Stimulated activated memory B cell treated with anti-CD40 and anti-IgM and Interleukin-4, amounts not matched to agents 10 μg/mL and 1 μg/mL and 100 μg/mL, for 72 hours (primary cell): ENCODE measurements at regions not wholly inside any gene's neighbourhood (a gene's known extent, or its start where the extent isn't known, plus 50 kb on each side); places are given as distances from the start of the nearest gene placed in this dataset.
"Not testable (repeated sequence)": the region's sequence is repeated elsewhere in the genome, so short reads cannot be mapped to it uniquely, and the experiment has no call there.

Experiments
- ATAC-seq: fragments of 150-1000 bp; cut with Tn5 transposase; 2 replicates; pipeline ENCODE4 v1.10.0; 2021
- H3K27ac Mint-ChIP-seq: one replicate; pipeline ENCODE4 v1.8.0; 2022; ENCODE audit warnings: mild to moderate bottlenecking, mixed read lengths
- H3K27me3 Mint-ChIP-seq: one replicate; pipeline ENCODE4 v1.8.0; 2022; ENCODE audit warnings: mixed read lengths
- H3K36me3 Mint-ChIP-seq: one replicate; pipeline ENCODE4 v1.8.0; 2022; ENCODE audit warnings: mixed read lengths
- H3K4me1 Mint-ChIP-seq: one replicate; pipeline ENCODE4 v1.8.0; 2022; ENCODE audit warnings: mixed read lengths
- H3K4me3 Mint-ChIP-seq: one replicate; pipeline ENCODE4 v1.8.0; 2022; ENCODE audit warnings: mild to moderate bottlenecking, moderate library complexity, mixed read lengths
- H3K9me3 Mint-ChIP-seq: one replicate; pipeline ENCODE4 v1.8.0; 2022; ENCODE audit warnings: mixed read lengths

- no peaks in the 10 kb centered on the region for H3K36me3 Mint-ChIP-seq
- ATAC-seq = no peak
- peaks cover 7% of the 10 kb centered on the region for H3K4me1 Mint-ChIP-seq
- no peak overlapping the region for H3K27ac Mint-ChIP-seq
- H3K27me3 Mint-ChIP-seq = peaks cover 2% of the 10 kb centered on the region
- H3K4me3 Mint-ChIP-seq = no peak overlapping the region
- H3K9me3 Mint-ChIP-seq = no peaks in the 10 kb centered on the region
These were observed 512.4 kb downstream of the TNS3 start for GRCh38 chr7:47069385-47070076.

GRCh38 chr7:47066976-47067614 is 514.8 kb downstream of the TNS3 start:
- no peak overlapping the region for H3K27ac Mint-ChIP-seq
- no peak for ATAC-seq
- peaks cover under 1% of the 10 kb centered on the region for H3K4me1 Mint-ChIP-seq
- H3K4me3 Mint-ChIP-seq = no peak overlapping the region
- H3K36me3 Mint-ChIP-seq = no peaks in the 10 kb centered on the region
- peaks cover 10% of the 10 kb centered on the region for H3K27me3 Mint-ChIP-seq
- H3K9me3 Mint-ChIP-seq = no peaks in the 10 kb centered on the region

DNA sequence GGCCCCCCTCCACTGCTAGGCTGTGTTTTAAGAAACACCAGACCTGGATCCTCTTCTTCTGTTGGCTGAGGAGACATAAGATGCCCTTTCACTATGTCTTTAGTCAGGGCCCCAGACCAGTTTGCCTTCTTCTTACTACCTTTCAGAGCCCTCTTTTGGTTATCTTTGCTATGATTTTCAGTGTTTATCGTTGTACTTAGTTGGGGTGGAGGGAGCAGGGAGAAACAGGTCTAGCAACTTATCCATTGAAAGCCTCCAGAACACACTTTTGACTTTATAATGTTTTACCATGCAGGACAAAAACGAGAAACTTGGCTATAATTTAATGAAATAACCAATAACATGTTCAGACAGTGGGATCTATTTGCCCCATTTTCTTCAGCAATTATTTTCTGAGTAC is 525.2 kb downstream of the TNS3 start:
- no peak overlapping the region for H3K4me3 Mint-ChIP-seq
- H3K9me3 Mint-ChIP-seq = peaks cover 3% of the 10 kb centered on the region
- H3K36me3 Mint-ChIP-seq = no peaks in the 10 kb centered on the region
- no peak for ATAC-seq
- H3K4me1 Mint-ChIP-seq = no peaks in the 10 kb centered on the region
- peaks cover 11% of the 10 kb centered on the region for H3K27me3 Mint-ChIP-seq
- H3K27ac Mint-ChIP-seq = no peak overlapping the region

- H3K36me3 Mint-ChIP-seq, H3K4me3 Mint-ChIP-seq, H3K9me3 Mint-ChIP-seq, H3K4me1 Mint-ChIP-seq, H3K27ac Mint-ChIP-seq: not testable (repeated sequence)
- peak; percentile 44 for ATAC-seq
- H3K27me3 Mint-ChIP-seq = peaks cover 11% of the 10 kb centered on the region
These were observed 529.2 kb downstream of the TNS3 start for GRCh38 chr7:47052541-47053208.

DNA sequence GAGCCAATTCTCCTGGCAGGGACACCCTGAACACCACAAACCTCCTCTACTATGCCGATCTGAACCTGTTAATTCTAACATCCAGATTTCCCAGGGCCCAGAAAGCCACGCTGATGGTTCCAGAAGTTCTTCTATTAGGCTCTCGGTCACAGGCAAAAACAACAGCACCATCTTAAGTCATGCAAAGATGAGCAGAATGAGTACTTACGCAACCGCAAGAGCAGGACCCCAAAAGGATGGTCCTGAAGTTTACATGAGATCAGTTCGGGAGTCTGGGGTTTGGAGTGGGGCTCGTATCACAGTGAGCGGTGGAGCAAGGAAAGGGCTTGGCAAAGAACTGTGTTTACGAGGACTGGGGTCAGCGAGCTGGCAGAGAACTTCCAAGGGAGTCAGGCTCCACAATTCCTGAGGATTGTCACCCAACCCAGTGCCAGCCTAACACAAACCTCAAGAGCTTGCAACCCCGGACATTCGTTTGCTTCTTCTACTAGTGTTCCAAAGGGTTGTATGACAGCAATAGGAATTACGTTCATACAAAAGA is 532.6 kb downstream of the TNS3 start:
- Mint-ChIP-seq H3K27ac (no peak overlapping the region), H3K4me3 (no peak overlapping the region), H3K36me3 (no peaks in the 10 kb centered on the region), H3K27me3 (peaks cover 11% of the 10 kb centered on the region), H3K4me1 (no peaks in the 10 kb centered on the region), H3K9me3 (peaks cover 3% of the 10 kb centered on the region)
- no peak for ATAC-seq

DNA sequence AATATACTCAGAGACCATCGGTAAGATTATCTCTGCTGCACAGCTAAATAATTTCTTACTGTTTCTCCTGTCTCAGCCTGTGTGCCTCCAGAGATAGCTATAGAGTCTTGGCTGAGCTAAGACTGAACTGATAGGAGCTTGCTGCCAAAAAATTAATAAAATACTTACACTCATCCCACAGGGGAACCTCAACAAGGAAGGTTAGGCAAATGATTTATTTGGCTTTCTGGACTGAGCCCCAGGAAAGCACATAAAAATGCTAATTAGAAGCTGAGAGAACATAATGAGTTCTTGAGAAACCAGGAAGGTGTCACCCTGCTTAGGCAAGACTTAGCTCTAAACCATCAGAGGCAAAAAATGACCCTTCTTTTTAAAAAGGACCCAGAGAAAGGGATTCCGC is 534.5 kb downstream of the TNS3 start:
- Mint-ChIP-seq H3K4me1 (no peaks in the 10 kb centered on the region), H3K27ac (no peak overlapping the region), H3K27me3 (no peaks in the 10 kb centered on the region), H3K9me3 (no peaks in the 10 kb centered on the region), H3K4me3 (no peak overlapping the region), H3K36me3 (no peaks in the 10 kb centered on the region)
- no peak for ATAC-seq

DNA sequence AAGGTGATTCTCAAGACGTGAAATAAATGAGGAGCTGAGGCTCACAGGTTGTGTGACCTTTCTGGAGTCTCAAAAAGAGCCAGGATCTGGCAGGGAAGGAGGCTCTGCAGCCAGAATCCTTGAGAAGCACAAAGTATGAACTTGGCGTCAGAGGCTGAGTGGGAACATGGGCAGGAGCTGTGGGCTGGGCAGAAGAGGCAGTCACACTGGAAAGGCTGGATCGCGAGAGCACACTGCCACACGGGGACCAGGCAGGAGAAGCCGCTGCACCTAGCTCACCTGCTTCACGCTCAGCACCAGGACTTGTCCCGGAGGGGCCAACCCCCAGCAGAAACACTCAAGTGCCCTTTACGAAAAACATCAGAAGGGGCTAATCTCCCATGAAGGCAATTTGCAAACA is 535.0 kb downstream of the TNS3 start:
- H3K27me3 Mint-ChIP-seq = no peaks in the 10 kb centered on the region

DNA sequence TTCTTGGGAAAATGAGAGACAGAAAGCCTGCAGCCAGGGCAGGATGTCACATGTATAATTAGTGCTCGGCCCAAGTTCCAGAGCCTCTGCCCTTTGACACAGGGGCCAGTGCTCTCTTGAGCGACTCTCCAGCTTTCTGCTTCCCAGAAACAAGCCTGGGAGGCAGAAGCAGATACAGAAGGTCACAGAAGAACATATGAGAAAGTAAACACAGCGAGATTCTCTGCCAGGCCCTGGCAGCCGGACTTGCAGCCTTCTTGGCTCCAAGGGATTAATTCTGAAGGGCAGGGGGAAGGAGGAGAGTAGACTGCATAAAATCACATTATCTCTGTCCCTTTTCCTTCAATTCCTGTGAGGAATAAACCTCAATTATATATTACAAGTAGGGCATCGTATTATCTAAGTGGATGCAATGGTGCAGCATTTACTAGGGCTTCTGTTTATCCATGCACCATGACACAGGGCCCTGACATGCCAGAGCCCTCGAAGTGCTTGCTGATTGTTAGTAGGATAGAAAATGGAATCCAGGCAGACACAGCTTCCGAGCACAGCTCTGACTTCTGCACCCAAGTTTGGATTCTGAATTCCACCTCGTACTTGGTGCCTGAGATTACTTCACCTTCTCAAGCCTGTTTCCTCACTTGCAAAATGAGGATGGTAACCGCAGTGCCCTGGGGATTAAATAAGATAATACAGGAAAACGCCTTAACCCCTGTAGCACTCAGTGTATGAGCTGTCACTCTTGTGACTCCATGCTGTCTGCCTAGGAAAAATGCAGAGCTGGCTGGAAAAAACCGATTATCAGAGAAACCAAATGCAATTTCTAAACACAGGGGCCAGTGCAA is 536.5 kb downstream of the TNS3 start:
- Mint-ChIP-seq H3K4me3 (no peak overlapping the region), H3K27ac (no peak overlapping the region), H3K4me1 (no peaks in the 10 kb centered on the region), H3K36me3 (no peaks in the 10 kb centered on the region), H3K9me3 (no peaks in the 10 kb centered on the region), H3K27me3 (no peaks in the 10 kb centered on the region)
- no peak for ATAC-seq

More for the DNA sequence above, 535.0 kb downstream of the TNS3 start:
- Mint-ChIP-seq H3K9me3 (no peaks in the 10 kb centered on the region), H3K27ac (no peak overlapping the region), H3K4me3 (no peak overlapping the region), H3K36me3 (no peaks in the 10 kb centered on the region), H3K4me1 (no peaks in the 10 kb centered on the region)
- ATAC-seq = no peak

GRCh38 chr7:47044625-47045024 is 537.3 kb downstream of the TNS3 start:
- Mint-ChIP-seq H3K27ac (no peak overlapping the region), H3K9me3 (no peaks in the 10 kb centered on the region), H3K27me3 (no peaks in the 10 kb centered on the region), H3K36me3 (no peaks in the 10 kb centered on the region), H3K4me3 (no peak overlapping the region), H3K4me1 (no peaks in the 10 kb centered on the region)
- no peak for ATAC-seq

- Mint-ChIP-seq H3K4me3 (no peak overlapping the region), H3K4me1 (no peaks in the 10 kb centered on the region), H3K27me3 (peaks cover 6% of the 10 kb centered on the region), H3K9me3 (no peaks in the 10 kb centered on the region), H3K36me3 (no peaks in the 10 kb centered on the region), H3K27ac (no peak overlapping the region)
- ATAC-seq = no peak
These were observed 538.6 kb downstream of the TNS3 start for GRCh38 chr7:47043304-47043703.

- Mint-ChIP-seq H3K36me3 (no peaks in the 10 kb centered on the region), H3K27ac (no peak overlapping the region), H3K4me3 (no peak overlapping the region), H3K9me3 (no peaks in the 10 kb centered on the region), H3K27me3 (peaks cover 12% of the 10 kb centered on the region), H3K4me1 (no peaks in the 10 kb centered on the region)
- no peak for ATAC-seq
These were observed 539.2 kb downstream of the TNS3 start for GRCh38 chr7:47042669-47043068.

- Mint-ChIP-seq H3K27me3 (peaks cover 12% of the 10 kb centered on the region), H3K27ac (no peak overlapping the region), H3K36me3 (no peaks in the 10 kb centered on the region), H3K4me1 (no peaks in the 10 kb centered on the region), H3K4me3 (no peak overlapping the region), H3K9me3 (no peaks in the 10 kb centered on the region)
- no peak for ATAC-seq
These were observed 541.0 kb downstream of the TNS3 start for GRCh38 chr7:47040795-47041347.

- Mint-ChIP-seq H3K27ac (no peak overlapping the region), H3K9me3 (no peaks in the 10 kb centered on the region), H3K4me3 (no peak overlapping the region), H3K27me3 (peaks cover 12% of the 10 kb centered on the region), H3K4me1 (no peaks in the 10 kb centered on the region), H3K36me3 (no peaks in the 10 kb centered on the region)
- ATAC-seq = no peak
These were observed 542.0 kb downstream of the TNS3 start for GRCh38 chr7:47039904-47040303.

DNA sequence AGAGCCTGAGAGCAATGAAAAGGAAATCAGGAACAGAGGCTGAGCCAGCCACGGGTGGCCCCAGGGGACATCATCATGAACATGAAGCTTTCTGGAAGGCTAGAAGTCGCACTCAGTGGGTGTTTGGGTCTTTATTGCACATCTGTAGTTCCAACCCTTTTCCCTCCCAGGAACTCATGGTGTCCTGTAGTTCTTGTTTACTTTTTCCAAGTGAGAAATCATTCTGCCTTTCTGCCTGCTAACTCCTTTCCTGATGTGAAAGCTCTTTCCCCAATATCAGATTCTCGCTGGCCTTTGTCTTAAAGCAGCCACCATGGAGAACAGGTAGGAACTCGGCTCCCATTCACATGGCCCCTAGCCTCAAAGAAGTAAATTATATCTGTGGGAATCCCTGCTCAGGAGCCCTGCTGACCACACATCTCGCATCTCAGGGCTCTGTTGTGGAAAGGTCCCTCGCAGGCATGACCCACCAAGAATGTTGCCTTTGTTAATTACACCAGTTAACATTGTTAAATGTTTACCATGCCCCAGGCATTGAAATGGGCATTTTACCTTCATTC is 542.7 kb downstream of the TNS3 start:
- no peak for ATAC-seq
- Mint-ChIP-seq H3K27me3 (peaks cover 12% of the 10 kb centered on the region), H3K9me3 (no peaks in the 10 kb centered on the region), H3K27ac (no peak overlapping the region), H3K36me3 (no peaks in the 10 kb centered on the region), H3K4me1 (no peaks in the 10 kb centered on the region), H3K4me3 (no peak overlapping the region)
